Activated CD4-positive, alpha-beta memory T cell treated with anti-CD3 and anti-CD28 coated beads, Interleukin-2, amount 10 ng/mL, durations not matched to agents 7 days and 5 days (primary cell): ENCODE measurements at regions not wholly inside any gene's neighbourhood (a gene's known extent, or its start where the extent isn't known, plus 50 kb on each side); places are given as distances from the start of the nearest gene placed in this dataset.
"Not testable (repeated sequence)": the region's sequence is repeated elsewhere in the genome, so short reads cannot be mapped to it uniquely, and the experiment has no call there.

Source experiments
- CTCF ChIA-PET: fragments of 350-600 bp; sonication (Branson Sonifier 250); formaldehyde crosslinking; loops from one replicate; lab custom pipeline; 2021; ENCODE audit warnings: antibody characterized with exemption, inconsistent platforms; lab: Charles Lee
- POLR2A ChIA-PET: fragments of 350-600 bp; sonication (Branson Sonifier 250); formaldehyde crosslinking; loops from one replicate; lab custom pipeline; 2021; ENCODE audit warnings: antibody characterized with exemption; lab: Charles Lee
- DNase-seq: peaks from one replicate; pipeline ENCODE4 v3.0.0-alpha.2; 2020
- H3K27ac Mint-ChIP-seq: one replicate; pipeline ENCODE4 v1.8.0; 2021; ENCODE audit warnings: mild to moderate bottlenecking, mixed read lengths
- H3K27me3 Mint-ChIP-seq: one replicate; pipeline ENCODE4 v1.8.0; 2021; ENCODE audit warnings: mixed read lengths
- H3K36me3 Mint-ChIP-seq: one replicate; pipeline ENCODE4 v1.8.0; 2021; ENCODE audit warnings: low read depth, mixed read lengths
- H3K4me1 Mint-ChIP-seq: one replicate; pipeline ENCODE4 v1.8.0; 2021; ENCODE audit warnings: mixed read lengths
- H3K4me3 Mint-ChIP-seq: one replicate; pipeline ENCODE4 v1.8.0; 2021; ENCODE audit warnings: mild to moderate bottlenecking, mixed read lengths
- H3K9me3 Mint-ChIP-seq: one replicate; pipeline ENCODE4 v1.8.0; 2021; ENCODE audit warnings: mixed read lengths

DNA sequence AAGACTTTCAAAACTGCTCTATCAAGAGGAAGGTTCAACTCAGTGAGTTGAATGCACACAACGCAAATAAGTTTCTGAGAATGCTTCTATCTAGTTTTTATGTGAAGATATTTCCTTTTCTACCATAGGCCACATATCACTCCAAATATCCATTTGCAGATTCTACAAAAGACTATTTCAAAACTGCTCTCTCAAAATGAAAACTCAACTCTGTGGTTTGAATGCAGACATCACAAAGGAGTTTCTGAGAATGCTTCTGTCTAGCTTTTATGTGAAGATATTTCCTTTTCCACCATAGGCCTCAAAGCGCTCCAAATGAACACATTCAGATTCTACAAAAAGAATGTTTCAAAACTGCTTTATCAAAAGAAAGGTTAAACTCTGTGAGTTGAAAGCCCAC lies 1093.1 kb upstream of the DEFB115 start:
- peaks cover 12% of the 10 kb centered on the region for H3K36me3 Mint-ChIP-seq
- H3K4me3 Mint-ChIP-seq, POLR2A ChIA-PET, DNase-seq, CTCF ChIA-PET, H3K27me3 Mint-ChIP-seq, H3K4me1 Mint-ChIP-seq: not testable (repeated sequence)
- H3K27ac Mint-ChIP-seq: peak overlapping the region; percentile 19
- H3K9me3 Mint-ChIP-seq: peaks cover 25% of the 10 kb centered on the region

DNA sequence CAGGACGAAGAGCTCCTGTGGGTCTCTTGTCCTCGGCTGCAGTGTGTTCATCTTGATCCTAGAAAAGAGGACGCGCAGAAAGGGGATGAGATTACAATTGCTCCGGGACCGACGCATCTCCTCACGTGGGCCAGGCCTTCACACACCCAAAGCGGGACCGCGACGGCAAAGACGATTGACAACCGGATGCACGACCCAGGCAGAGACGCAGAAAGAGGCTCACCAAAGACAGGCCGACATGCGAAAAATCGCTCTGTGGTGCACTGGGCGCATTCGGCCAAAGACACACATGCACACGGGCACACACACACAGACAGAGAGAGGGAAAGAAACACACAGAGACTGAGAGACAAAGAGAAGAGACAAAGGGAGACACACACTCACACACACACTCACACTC lies 1089.9 kb upstream of the DEFB115 start:
- Mint-ChIP-seq H3K9me3 (peaks cover 25% of the 10 kb centered on the region), H3K4me3 (no peak overlapping the region), H3K4me1 (peaks cover 10% of the 10 kb centered on the region), H3K36me3 (peaks cover 12% of the 10 kb centered on the region), H3K27me3 (no peaks in the 10 kb centered on the region), H3K27ac (no peak overlapping the region)
- DNase-seq: no peak
- ChIA-PET CTCF (no interaction called here), POLR2A (no interaction called here)

GRCh38 chr20:30168025-30168799 lies 1089.3 kb upstream of the DEFB115 start:
- no peak overlapping the region for H3K27ac Mint-ChIP-seq
- H3K4me3 Mint-ChIP-seq: no peak overlapping the region
- H3K36me3 Mint-ChIP-seq: peaks cover 12% of the 10 kb centered on the region
- ChIA-PET CTCF (no interaction called here), POLR2A (no interaction called here)
- H3K9me3 Mint-ChIP-seq: peaks cover 25% of the 10 kb centered on the region
- peaks cover 10% of the 10 kb centered on the region for H3K4me1 Mint-ChIP-seq
- H3K27me3 Mint-ChIP-seq: no peaks in the 10 kb centered on the region
- DNase-seq: no peak

DNA sequence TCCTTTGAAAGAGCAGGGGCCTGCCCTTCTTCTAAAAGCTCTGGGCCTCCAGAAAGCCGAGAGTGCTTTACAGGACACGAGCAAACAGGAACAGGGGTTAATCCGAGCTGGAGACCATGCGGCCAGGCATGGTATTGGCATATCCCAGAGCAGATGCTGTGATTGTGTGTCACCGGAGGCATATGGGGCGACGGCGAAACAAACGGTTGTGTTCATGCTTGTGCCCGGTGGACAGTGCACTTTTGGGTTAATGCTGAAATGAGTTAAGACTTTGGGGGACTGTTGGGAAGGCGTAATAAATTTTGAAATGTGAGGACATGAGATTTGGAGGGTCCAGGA lies 1088.7 kb upstream of the DEFB115 start:
- no peak overlapping the region for H3K27ac Mint-ChIP-seq
- H3K4me1 Mint-ChIP-seq: peaks cover 10% of the 10 kb centered on the region
- DNase-seq: no peak
- ChIA-PET POLR2A (no interaction called here), CTCF (no interaction called here)
- peaks cover 25% of the 10 kb centered on the region for H3K9me3 Mint-ChIP-seq
- H3K27me3 Mint-ChIP-seq: no peaks in the 10 kb centered on the region
- peaks cover 12% of the 10 kb centered on the region for H3K36me3 Mint-ChIP-seq
- no peak overlapping the region for H3K4me3 Mint-ChIP-seq

DNA sequence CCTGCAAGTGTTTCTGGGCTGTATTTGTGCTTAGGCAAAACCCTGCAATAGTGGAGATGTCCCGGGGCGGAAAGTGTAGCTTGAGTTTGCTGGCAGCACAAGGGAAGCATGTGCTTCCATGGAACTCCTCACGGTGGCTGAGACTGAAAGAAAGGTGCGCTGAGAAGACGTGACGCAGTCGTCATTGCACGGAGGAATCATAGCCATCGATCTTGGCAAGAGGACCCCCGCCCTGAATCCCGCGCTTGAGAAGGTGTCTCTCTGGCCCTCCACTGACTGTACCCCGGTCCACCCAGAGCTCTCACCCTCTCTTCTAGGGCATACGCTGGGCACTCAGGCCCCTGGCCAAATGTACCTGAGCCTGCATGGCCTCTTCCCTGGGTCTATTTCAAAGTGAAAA lies 1081.8 kb upstream of the DEFB115 start:
- no peak overlapping the region for H3K4me3 Mint-ChIP-seq
- POLR2A ChIA-PET: no interaction called here
- no peaks in the 10 kb centered on the region for H3K36me3 Mint-ChIP-seq

DNA sequence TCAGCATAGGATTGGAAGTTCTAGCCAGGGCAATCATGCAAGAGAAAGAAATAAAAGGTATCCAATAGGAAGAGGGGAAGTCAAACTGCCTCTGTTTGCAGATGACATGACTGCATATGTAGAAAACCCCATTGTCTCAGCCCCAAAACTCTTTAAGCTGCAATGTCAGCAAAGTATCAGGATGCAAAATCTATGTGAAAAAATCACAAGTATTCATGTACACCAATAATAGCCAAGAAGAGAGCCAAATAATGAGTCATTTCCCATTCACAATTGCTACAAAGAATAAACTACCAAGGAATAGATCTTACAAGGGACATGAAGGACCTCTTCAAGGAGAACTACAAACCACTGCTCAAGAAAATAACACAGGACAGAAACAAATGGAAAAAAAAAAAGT lies 1074.3 kb upstream of the DEFB115 start:
- CTCF ChIA-PET, DNase-seq, H3K27me3 Mint-ChIP-seq, H3K36me3 Mint-ChIP-seq, H3K27ac Mint-ChIP-seq, POLR2A ChIA-PET, H3K4me3 Mint-ChIP-seq, H3K9me3 Mint-ChIP-seq, H3K4me1 Mint-ChIP-seq: not testable (repeated sequence)

More for the DNA sequence above, 1081.8 kb upstream of the DEFB115 start:
- H3K4me1 Mint-ChIP-seq: no peaks in the 10 kb centered on the region
- CTCF ChIA-PET: no interaction called here
- no peaks in the 10 kb centered on the region for H3K27me3 Mint-ChIP-seq
- peaks cover 2% of the 10 kb centered on the region for H3K9me3 Mint-ChIP-seq
- H3K27ac Mint-ChIP-seq: no peak overlapping the region
- no peak for DNase-seq

DNA sequence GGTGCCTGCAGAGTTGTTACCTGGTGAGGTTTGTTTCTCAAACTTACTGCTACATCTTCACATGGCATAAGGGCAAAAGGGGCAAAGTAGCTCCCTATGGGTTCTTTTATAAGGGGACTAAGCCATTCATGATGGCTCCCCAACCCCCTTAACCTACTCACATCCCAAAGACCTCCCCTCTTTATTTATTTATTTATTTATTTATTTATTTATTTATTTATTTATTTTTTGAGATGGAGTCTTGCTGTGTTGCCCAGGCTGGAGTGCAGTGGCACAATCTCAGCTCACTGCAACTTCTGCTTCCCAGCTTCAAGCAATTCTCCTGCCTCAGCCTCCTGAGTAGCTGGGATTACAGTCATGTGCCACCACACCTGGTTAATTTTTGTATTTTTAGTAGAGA lies 1065.7 kb upstream of the DEFB115 start:
- H3K4me1 Mint-ChIP-seq, H3K36me3 Mint-ChIP-seq, H3K9me3 Mint-ChIP-seq, DNase-seq, CTCF ChIA-PET, H3K27ac Mint-ChIP-seq, H3K4me3 Mint-ChIP-seq, H3K27me3 Mint-ChIP-seq, POLR2A ChIA-PET: not testable (repeated sequence)

- H3K27ac Mint-ChIP-seq, H3K9me3 Mint-ChIP-seq, H3K36me3 Mint-ChIP-seq, H3K4me3 Mint-ChIP-seq, POLR2A ChIA-PET, CTCF ChIA-PET, H3K27me3 Mint-ChIP-seq, DNase-seq, H3K4me1 Mint-ChIP-seq: not testable (repeated sequence)
Observed at GRCh38 chr20:30234477-30234876, 1023.0 kb upstream of the DEFB115 start.

DNA sequence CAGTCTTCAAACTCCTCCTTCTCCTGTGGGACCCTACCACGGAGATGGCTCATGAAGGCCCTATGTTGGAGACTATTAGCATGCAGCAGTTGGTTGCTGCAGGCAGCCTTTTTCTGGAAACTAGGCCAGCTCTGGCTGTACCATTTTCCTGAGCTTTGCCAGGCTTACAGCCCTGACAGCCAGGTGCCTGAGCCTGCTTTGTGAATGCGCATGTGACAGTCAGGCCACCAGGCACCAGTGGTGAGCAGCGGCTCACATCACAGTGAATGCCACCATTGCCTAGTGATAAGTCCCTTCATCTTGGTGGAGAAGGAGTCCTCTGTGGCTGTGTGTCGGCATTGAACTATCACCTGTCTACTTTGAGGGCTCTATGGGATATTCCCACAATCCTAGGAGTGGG lies 982.4 kb upstream of the DEFB115 start:
- DNase-seq, H3K9me3 Mint-ChIP-seq, H3K4me3 Mint-ChIP-seq, POLR2A ChIA-PET, H3K27ac Mint-ChIP-seq, CTCF ChIA-PET, H3K36me3 Mint-ChIP-seq, H3K27me3 Mint-ChIP-seq, H3K4me1 Mint-ChIP-seq: not testable (repeated sequence)

GRCh38 chr20:30281584-30282197 lies 975.8 kb upstream of the DEFB115 start:
- no peaks in the 10 kb centered on the region for H3K36me3 Mint-ChIP-seq

GRCh38 chr20:30283476-30284280 lies 973.8 kb upstream of the DEFB115 start:
- peak overlapping the region; percentile 75 for H3K4me3 Mint-ChIP-seq
- POLR2A ChIA-PET, H3K36me3 Mint-ChIP-seq, H3K9me3 Mint-ChIP-seq, CTCF ChIA-PET, H3K27me3 Mint-ChIP-seq: not testable (repeated sequence)
- peaks cover 11% of the 10 kb centered on the region for H3K4me1 Mint-ChIP-seq
- peak overlapping the region; percentile 63 for H3K27ac Mint-ChIP-seq
- peak; percentile 82 for DNase-seq

More at GRCh38 chr20:30281584-30282197, 975.8 kb upstream of the DEFB115 start:
- Mint-ChIP-seq H3K4me1 (peaks cover 11% of the 10 kb centered on the region), H3K27me3 (no peaks in the 10 kb centered on the region), H3K9me3 (peaks cover 5% of the 10 kb centered on the region), H3K4me3 (no peak overlapping the region), H3K27ac (no peak overlapping the region)
- ChIA-PET CTCF (no interaction called here), POLR2A (no interaction called here)
- no peak for DNase-seq

- Mint-ChIP-seq H3K27me3 (no peaks in the 10 kb centered on the region), H3K4me1 (peaks cover 16% of the 10 kb centered on the region), H3K9me3 (peaks cover 5% of the 10 kb centered on the region), H3K36me3 (no peaks in the 10 kb centered on the region), H3K4me3 (peak overlapping the region; percentile 75), H3K27ac (peak overlapping the region; percentile 26)
- CTCF ChIA-PET: no interaction called here
- POLR2A ChIA-PET: no interaction called here
- no peak for DNase-seq
Observed at GRCh38 chr20:30284281-30284905, 973.1 kb upstream of the DEFB115 start.

DNA sequence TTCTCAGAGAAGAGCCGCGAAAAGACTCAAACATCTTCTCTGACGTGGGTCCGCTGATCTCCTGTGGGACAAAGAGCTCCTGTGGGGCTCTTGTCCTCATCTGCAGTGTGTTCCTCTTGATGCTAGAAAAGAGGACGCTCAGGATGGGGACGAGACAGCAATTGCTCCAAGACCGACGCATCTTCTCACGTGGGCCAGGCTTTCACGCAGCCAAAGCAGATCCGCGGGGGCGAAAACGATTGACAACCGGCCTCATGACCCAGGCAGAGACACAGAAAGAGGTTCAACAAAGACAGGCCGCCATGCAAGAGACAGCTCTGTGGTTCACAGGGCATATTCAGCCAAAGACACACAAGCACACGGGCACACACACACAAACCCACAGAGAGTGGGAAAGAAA lies 971.8 kb upstream of the DEFB115 start:
- H3K4me3 Mint-ChIP-seq: no peak overlapping the region
- H3K27me3 Mint-ChIP-seq: no peaks in the 10 kb centered on the region
- ChIA-PET CTCF (no interaction called here), POLR2A (no interaction called here)
- H3K4me1 Mint-ChIP-seq: peaks cover 23% of the 10 kb centered on the region
- H3K27ac Mint-ChIP-seq: no peak overlapping the region
- no peaks in the 10 kb centered on the region for H3K36me3 Mint-ChIP-seq
- H3K9me3 Mint-ChIP-seq: peaks cover 5% of the 10 kb centered on the region
- DNase-seq: no peak
